ENCODE measurements at regions not wholly inside any gene's neighbourhood (a gene's known extent, or its start where the extent isn't known, plus 50 kb on each side); places are given as distances from the start of the nearest gene placed in this dataset.

DNA sequence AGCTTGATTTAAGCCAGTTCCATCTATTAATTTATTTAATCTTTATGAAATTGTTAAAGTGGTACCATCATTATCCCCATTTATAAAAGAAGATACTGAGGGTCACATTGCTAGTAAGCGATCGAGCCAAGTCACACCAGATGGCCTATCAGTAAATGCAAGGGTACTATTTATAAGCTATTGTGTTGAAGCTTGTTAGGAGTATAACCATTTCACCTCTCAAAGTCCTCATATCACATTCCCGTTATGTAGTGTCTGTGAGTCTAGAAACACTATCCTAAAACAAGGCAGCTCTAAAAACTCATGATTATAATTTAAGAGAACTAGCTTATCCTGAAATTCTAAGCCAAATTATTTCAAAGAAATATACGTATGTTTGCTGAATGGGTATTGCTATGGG is 1161.8 kb downstream of the EFNA5 start:
- no peak for TF ChIP-seq BHLHE40 (IDR thresholded peaks at IDR 0.05; ENCODE audit: borderline replicate concordance)
- TF ChIP-seq TARDBP (IDR thresholded peaks at IDR 0.05) = no peak
- TF ChIP-seq FOXK2 (IDR thresholded peaks at IDR 0.05) = no peak
- no peak for TF ChIP-seq LEF1 (IDR thresholded peaks at IDR 0.05; ENCODE audit: borderline replicate concordance)
- TF ChIP-seq CTBP1 (IDR thresholded peaks at IDR 0.05; ENCODE audit: borderline replicate concordance) = no peak
- no peak for TF ChIP-seq ZNF384 (IDR thresholded peaks at IDR 0.05)
- no peak for TF ChIP-seq ELF4 (IDR thresholded peaks at IDR 0.05)
- no peak for TF ChIP-seq FOXA1 (IDR thresholded peaks at IDR 0.05)
- TF ChIP-seq, protein P1, sequence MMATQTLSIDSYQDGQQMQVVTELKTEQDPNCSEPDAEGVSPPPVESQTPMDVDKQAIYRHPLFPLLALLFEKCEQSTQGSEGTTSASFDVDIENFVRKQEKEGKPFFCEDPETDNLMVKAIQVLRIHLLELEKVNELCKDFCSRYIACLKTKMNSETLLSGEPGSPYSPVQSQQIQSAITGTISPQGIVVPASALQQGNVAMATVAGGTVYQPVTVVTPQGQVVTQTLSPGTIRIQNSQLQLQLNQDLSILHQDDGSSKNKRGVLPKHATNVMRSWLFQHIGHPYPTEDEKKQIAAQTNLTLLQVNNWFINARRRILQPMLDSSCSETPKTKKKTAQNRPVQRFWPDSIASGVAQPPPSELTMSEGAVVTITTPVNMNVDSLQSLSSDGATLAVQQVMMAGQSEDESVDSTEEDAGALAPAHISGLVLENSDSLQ (IDR thresholded peaks at IDR 0.05) = no peak
- no peak for TF ChIP-seq HDGF (IDR thresholded peaks at IDR 0.05; ENCODE audit: borderline replicate concordance)
- no peak for TF ChIP-seq SP1 (IDR thresholded peaks at IDR 0.05)
- TF ChIP-seq SUZ12 (IDR thresholded peaks at IDR 0.05) = no peak
- no peak for TF ChIP-seq FOXM1 (IDR thresholded peaks at IDR 0.05; ENCODE audit: borderline replicate concordance)
- no peak for TF ChIP-seq ARNT (IDR thresholded peaks at IDR 0.05)

Measured in HEK293T (cell line).